ENCODE measurements at regions not wholly inside any gene's neighbourhood (a gene's known extent, or its start where the extent isn't known, plus 50 kb on each side); places are given as distances from the start of the nearest gene placed in this dataset.
A peak's percentile ranks its signal among the peaks of the same experiment; 100 is the strongest.

- ATAC-seq, result no peak
Measured at GRCh38 chr17:71963791-71964190, 157.0 kb upstream of the SOX9 start.

- ATAC-seq, result no peak
Measured at GRCh38 chr17:71964559-71964958, 156.3 kb upstream of the SOX9 start.

- no peak for ATAC-seq
Measured at GRCh38 chr17:71966055-71966454, 154.8 kb upstream of the SOX9 start.

GRCh38 chr17:71966459-71967313 lies 154.1 kb upstream of the SOX9 start:
- ATAC-seq, result no peak

- ATAC-seq, result no peak
Measured at GRCh38 chr17:71969500-71969899, 151.3 kb upstream of the SOX9 start.

GRCh38 chr17:71970312-71970711 lies 150.5 kb upstream of the SOX9 start:
- ATAC-seq, result peak; percentile 98

- no peak for ATAC-seq
Measured at GRCh38 chr17:71974051-71974450, 146.8 kb upstream of the SOX9 start.

- peak; percentile 50 for ATAC-seq
Measured at GRCh38 chr17:71975331-71975801, 145.5 kb upstream of the SOX9 start.

GRCh38 chr17:71976011-71976649 lies 144.7 kb upstream of the SOX9 start:
- peak; percentile 98 for ATAC-seq

- no peak for ATAC-seq
Measured at GRCh38 chr17:71978435-71978834, 142.4 kb upstream of the SOX9 start.

- no peak for ATAC-seq
Measured at GRCh38 chr17:71980171-71980570, 140.6 kb upstream of the SOX9 start.

GRCh38 chr17:71983828-71984227 lies 137.0 kb upstream of the SOX9 start:
- ATAC-seq, result peak; percentile 68

- ATAC-seq, result peak; percentile 94
Measured at GRCh38 chr17:71985111-71986039, 135.4 kb upstream of the SOX9 start.

GRCh38 chr17:71986886-71987285 lies 133.9 kb upstream of the SOX9 start:
- ATAC-seq, result no peak

- no peak for ATAC-seq
Measured at GRCh38 chr17:71987634-71988033, 133.2 kb upstream of the SOX9 start.

GRCh38 chr17:71989117-71989516 lies 131.7 kb upstream of the SOX9 start:
- no peak for ATAC-seq

- peak; percentile 36 for ATAC-seq
Measured at GRCh38 chr17:71993363-71993762, 127.5 kb upstream of the SOX9 start.

- no peak for ATAC-seq
Measured at GRCh38 chr17:71995590-71995989, 125.2 kb upstream of the SOX9 start.

- no peak for ATAC-seq
Measured at GRCh38 chr17:72004011-72004427, 116.8 kb upstream of the SOX9 start.

GRCh38 chr17:72004611-72005331 lies 116.0 kb upstream of the SOX9 start:
- no peak for ATAC-seq

GRCh38 chr17:72005332-72006163 lies 115.3 kb upstream of the SOX9 start:
- ATAC-seq, result no peak
